ENCODE measurements at regions not wholly inside any gene's neighbourhood (a gene's known extent, or its start where the extent isn't known, plus 50 kb on each side); places are given as distances from the start of the nearest gene placed in this dataset.

DNA sequence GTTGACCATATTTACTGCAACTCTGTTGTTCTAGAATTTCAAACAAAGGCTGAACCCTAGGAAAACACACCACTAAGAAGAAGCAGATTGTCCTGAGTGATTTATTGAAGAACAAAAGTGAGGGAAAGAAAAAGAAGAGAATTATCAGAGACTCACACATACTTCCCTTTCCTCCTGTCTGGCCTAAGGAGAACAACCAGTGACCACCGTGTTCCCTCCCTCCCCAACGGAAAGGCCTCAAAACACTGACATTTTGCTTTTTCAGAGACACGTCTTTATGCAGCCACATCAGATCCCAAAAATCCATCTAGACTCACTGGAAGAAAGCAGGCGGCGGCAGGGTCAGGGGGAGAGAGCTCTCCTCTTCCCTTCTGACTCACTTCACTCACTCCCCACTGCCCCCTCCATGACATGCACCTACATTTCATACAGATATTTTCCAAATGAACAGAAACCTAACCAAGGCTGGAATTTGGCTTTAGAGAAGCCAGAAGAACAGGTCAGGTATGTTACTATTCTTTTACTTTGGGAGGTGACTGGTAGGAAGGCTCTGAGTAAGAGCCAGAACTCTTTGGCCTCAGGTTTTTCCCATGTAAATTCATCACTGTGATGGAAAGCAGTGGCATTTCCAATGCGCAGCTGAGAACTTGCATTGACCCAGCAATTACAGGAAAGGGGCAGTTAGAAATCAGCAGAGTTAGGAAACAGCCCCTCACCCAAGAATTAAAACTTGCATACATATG lies 169.9 kb downstream of the BCL11A start:
- TF ChIP-seq, protein P1, sequence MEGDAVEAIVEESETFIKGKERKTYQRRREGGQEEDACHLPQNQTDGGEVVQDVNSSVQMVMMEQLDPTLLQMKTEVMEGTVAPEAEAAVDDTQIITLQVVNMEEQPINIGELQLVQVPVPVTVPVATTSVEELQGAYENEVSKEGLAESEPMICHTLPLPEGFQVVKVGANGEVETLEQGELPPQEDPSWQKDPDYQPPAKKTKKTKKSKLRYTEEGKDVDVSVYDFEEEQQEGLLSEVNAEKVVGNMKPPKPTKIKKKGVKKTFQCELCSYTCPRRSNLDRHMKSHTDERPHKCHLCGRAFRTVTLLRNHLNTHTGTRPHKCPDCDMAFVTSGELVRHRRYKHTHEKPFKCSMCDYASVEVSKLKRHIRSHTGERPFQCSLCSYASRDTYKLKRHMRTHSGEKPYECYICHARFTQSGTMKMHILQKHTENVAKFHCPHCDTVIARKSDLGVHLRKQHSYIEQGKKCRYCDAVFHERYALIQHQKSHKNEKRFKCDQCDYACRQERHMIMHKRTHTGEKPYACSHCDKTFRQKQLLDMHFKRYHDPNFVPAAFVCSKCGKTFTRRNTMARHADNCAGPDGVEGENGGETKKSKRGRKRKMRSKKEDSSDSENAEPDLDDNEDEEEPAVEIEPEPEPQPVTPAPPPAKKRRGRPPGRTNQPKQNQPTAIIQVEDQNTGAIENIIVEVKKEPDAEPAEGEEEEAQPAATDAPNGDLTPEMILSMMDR (IDR thresholded peaks at IDR 0.05; ENCODE audit: low read depth, low read length) = no peak
- no peak for TF ChIP-seq EZH2phosphoT487 (IDR thresholded peaks at IDR 0.05; ENCODE audit: low read depth)

Data from OCI-LY3 (cell line).